ENCODE measurements at regions not wholly inside any gene's neighbourhood (a gene's known extent, or its start where the extent isn't known, plus 50 kb on each side); places are given as distances from the start of the nearest gene placed in this dataset.
"Not testable (repeated sequence)": the region's sequence is repeated elsewhere in the genome, so short reads cannot be mapped to it uniquely, and the experiment has no call there.

DNA sequence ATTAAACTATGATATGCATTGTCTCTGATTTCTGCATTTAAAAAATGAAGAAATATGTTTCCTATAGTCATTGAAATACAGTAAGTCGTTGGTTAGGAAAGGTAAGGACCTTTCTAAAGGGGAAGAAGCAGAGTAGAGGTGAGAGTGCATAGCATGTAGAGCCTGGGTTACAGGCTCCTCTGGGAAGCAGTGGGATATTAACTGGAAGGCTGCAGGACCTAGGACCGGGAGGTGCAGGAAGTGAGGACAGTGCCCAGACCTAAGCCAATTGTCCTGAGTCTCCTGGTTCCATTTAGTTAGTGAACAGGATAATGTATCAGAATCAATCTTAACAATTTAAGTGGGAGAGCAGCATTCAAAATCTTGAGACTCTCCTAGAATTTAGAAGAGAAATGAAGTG, 237.1 kb upstream of the NUDT6 start:
- no peak for DNase-seq (ENCODE audit: low spot score)

DNA sequence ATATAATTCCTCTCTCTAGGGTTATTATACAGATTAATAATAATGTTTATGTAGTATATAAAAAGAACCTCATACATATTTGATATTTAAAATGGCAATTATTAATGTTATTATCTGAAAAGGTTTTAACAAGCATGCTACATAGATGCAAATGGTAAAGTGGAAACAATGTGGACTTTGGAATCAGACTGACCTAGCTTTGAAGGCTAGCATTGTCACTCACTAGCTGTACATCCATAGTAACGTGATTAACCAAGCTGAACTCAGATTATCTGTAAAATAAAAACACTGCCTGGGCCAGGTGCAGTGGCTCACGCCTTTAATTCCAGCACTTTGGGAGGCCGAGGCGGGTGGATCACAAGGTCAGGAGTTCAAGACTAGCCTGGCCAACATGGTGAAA, 233.7 kb upstream of the SPRY1 start:
- no peak for DNase-seq (ENCODE audit: low spot score)

DNA sequence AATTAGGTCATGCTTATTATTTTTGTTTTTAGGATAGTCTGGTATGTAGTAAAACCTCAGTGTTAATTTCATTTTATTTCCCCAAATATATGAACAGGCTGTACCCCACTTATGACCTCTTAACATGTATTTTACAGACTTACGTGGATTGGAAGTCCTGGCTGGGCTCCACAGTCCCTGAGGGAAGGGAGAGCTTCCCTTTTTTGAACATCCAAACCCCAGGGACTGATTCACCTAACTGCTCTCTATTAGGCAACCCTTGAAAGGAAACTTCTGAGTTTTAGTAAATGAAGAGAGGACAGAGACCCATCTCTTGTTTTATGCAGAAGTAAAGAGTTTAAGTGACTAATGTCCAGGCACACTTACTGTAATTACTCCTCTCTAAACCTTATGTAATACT, 233.1 kb upstream of the SPRY1 start:
- DNase-seq (ENCODE audit: low spot score) = no peak

DNA sequence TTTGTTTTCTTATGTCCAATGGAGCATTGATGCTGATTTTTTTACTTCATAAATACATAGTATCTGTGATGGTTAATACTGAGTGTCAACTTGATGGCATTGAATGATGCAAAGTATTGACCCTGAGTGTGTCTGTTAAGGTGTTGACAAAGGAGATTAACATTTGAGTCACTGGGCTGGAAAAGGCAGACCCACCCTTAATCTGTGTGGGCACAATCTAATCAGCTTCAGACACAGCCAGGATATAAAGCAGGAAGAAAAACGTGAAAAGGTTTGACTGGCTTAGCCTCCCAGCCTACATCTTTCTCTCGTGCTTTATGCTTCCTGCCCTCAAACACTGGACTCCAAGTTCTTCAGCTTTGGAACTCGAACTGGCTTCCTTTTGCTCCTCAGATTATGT, 230.6 kb upstream of the SPRY1 start:
- no peak for DNase-seq (ENCODE audit: low spot score)

DNA sequence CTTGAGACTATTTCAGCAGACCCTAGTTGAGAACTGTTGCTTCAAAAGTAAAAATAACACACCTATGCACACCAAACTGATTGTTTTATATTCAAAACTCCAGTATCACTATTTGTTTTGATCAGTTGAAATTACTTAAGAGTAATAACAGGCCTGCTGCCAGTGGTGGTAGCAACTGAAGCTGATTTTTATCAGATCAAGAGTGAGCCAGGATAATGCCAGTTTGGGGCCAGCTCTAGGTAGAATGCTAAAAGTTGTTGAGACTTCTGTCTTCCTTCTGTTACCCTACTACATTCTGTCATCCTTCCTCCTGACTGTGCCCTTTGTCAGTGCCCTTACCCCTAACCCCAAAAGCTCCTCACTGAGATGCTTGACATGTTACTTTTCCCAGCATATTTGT, 228.7 kb upstream of the SPRY1 start:
- no peak for DNase-seq (ENCODE audit: low spot score)

DNA sequence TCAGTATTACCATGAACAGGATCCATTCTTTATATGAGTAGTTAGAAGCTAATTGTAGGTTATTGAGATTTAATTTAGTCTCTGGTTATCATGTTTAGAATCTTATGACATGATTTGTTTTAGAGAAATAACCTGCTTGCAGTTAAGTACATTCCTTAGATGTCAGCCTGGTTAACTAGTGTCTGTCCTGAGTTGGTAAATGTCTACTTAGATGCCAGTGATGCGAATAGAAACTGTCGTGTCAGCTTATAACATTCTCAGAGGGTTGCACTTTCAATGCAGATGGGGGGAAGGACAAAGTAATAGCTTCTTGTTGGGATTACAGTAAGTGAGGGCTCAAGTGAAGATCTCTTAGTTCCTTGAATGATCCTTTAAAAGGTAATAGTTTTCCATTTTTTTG, 227.8 kb upstream of the SPRY1 start:
- DNase-seq (ENCODE audit: low spot score) = no peak

DNA sequence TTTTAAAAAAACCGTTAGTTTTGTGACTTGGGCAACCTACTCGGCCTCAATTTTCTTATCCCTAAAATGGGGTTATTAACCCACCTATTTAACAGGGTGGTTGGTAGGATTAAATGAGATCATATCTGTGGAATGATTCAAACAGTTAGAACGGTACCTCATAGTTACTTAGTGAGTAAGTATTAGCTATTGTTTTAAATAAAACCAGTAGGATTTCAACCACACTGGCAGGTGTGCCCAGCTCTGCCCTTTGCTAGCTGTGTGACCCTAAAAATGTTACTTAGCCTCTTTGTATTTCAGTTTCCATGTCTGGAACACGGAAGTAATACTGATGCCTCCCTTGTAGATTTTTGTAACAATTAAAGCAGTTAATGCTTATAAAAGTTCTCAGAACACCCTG, 225.8 kb upstream of the SPRY1 start:
- no peak for DNase-seq (ENCODE audit: low spot score)

DNA sequence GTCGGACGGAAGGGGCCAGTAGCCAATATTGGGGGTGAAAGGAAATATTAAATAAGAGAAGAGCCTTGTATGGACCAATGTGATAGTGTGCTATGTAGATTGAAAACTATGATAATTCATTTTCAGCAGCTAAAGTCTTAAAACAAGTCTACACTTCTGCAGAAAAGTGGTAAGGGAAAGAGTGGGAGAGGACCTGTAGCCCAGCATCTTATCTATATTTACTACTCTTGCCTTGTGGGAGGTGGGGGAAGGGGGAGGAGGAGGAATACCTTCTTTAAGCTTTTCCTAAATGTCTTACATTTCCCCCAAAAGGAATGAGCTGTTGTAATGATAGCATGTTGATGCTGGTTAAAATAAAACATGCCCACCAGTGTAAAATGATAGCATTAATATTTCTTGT, 220.0 kb upstream of the SPRY1 start:
- no peak for DNase-seq (ENCODE audit: low spot score)

DNA sequence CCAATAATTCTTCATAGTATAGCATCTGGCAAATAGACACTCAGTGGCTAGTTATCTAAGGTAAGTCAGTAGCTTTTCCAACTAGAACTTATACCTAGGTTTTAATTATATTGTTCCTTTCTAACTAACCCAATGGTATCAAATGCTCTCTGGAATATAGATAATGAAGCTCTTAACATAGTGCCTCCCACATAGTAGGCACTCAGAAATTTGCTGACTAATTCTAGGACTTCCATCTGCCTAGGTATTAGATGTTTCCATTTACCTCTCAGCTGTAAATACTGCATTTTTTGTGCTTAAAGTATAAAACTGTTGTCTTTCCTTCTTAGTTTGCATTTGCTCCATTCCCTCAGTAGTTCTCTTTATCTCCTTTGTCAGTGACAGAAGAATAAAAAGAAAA, 214.3 kb upstream of the SPRY1 start:
- DNase-seq (ENCODE audit: low spot score) = no peak

DNA sequence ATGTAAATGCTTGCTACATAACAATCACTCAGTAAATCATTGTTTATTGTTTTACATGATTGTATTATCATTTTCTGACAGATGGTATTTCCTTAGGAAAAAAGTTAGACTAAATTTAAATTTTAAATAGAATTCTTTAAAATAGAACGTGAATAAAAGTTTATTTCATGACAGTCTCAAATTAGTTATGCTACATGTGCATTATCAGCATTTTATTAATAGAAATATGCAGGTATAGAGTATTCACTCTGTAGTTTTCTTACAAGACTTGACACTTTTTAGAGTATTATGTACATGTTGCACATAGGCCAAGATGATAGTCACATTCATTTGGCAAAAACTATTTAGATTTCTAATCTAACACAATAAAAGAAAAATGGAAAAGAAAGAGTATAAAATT, 213.3 kb upstream of the SPRY1 start:
- DNase-seq (ENCODE audit: low spot score) = no peak

DNA sequence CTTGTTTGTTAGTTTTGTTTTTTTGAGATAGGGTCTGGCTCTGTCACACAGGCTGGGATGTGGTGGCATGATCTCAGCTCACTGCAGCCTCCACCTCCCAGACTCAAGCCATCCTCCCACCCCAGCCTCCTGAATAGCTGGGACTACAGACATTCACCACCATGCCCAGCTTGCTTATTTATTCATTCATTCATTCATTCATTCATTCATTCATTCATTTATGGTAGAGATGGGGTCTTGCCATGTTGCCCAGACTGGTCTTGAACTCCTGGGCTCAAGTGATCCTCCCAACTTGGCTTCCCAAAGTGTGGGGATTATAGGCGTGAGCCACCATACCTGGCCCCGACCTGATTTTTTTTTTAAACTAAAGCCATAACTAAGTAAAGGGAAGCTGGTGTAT, 212.8 kb upstream of the SPRY1 start:
- not testable (repeated sequence) for DNase-seq (ENCODE audit: low spot score)

DNA sequence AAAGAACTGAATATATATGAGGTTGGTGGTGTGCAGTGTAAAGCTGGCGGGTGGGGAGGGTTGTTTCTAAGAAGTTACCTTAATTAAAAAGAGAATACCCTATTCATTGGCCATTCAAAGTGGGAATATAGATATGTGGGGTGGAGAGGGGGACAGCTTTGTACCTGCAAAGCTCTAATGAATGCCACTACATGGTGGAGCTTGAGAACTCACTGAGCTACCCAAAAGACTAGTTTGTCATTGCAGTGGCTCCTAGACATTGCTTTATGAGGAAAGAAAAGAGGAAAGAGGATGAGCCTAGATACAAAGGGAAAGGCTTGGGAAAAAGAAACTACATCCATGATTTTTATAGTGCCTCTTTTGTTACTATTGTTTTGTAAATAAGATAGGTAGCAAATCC, 209.9 kb upstream of the SPRY1 start:
- DNase-seq (ENCODE audit: low spot score) = no peak

DNA sequence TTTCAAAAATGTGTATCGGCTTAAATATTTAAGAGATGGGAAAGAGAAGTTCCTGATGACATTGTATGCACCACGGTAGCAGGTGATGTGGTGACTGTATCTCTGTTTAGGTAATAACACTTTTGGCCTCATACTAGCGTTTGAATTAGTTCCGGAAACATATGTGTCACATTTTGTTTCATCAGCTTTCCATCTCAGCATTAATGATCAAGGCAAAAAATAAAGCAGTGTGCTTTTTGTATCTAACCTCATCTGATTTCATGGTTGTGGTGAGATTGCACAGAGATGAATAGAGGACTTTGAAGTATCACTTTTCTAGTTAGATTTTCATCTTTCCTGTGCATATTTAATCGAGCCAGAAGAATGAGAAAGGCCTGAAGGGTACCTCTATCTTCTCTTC, 206.4 kb upstream of the SPRY1 start:
- peak; percentile 13 for DNase-seq (ENCODE audit: low spot score)

DNA sequence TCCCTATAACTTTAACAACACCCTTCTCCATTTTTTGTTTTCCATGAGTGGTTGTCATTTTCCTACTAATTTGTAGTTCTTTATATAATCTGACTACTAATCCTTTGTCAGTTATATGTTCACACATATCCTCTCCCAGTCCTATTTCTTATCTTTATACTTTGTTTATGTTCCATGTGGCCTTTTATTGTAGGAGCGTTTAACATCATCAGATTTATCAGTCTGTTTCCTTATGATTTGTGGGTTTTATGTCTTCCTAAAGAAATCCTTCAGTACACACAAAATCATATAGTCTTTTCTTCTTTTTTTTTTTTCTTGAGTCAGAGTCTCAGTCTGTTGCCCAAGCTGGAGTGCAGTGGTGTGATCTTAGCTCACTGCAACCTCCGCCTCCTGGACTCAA, 204.9 kb upstream of the SPRY1 start:
- no peak for DNase-seq (ENCODE audit: low spot score)

DNA sequence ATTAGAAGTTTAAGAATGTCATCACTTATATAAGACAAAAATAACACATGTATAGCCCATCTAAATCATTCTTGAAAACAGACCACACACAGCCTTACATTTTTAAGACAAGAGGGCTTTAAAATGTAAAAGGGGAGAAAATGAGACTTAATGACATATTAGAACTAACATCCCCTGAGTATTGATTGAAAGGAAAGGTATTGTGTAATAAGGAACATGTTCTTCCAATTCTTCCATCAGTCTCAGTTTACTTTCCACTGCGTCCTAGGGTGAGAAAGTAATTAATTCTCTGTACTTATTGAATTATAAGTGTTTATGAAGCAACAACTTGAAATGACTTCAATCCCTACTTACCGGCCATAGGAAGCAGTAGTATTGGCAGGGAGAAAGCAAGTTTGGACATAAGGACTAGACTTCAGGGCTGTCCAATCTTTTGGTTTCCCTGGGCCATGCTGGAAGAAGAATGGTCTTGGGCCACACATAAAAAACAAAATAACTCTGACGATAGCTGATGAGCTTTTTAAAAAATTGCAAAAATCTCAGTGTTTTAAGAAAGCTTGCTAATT, 202.7 kb upstream of the SPRY1 start:
- no peak for DNase-seq (ENCODE audit: low spot score)

DNA sequence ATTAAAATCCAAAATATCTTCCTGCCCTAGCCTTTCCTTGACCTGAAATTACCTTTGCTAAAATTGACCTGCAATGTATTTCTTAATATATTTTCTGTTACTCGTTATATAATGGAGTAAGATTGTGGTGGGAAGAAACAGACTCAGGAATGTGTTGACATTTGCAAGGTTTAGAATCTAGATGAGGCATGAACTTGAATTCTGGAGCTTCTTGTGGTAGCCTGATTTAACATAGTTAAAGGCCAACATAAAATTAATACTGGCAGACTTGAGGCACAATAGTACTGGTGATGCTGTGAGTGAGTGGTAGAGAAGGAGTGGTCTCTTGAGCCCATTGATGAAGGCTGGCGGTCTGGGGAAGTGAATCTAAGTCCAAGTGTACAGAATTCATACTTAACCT, 197.9 kb upstream of the SPRY1 start:
- no peak for DNase-seq (ENCODE audit: low spot score)

DNA sequence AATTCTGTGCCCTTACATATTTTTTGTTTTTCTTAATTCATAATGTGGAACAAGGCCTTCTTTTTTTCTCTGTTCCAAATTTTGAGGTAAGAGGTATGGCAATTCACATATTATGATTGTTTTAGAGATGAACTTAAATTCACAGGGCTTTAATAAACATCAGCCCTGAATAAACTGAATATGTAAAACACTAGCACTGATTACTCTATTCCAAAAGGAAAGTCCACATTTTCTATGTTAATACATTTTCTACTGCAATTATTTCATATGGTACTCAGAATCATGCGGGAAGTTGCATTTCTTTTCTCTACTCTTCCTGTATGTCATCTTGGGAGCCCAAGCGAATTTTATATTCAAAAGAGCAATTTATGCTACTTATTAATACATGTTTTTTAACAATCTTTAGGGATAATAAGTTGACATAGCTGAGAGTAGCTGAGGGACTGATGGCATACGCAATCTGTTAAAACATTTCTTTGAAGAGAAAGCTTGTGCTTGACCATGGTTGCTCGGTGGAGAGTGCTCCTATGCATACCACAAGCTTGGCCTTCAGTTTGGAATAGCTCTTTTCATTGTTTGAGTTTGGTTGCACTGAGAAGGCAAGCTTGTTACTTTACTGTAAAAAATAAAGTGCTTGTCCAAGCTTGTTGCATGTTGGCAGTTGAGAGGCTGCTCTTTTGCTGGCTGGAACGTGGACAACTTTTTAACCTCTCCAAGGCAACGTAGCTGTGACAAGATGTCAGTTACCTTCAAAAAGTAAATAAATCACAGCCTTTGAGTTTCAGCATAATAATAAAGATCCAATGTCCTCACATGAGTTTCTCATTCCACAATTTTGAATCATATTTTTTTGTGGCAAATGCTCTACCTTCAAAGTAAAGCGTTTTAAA, 196.3 kb upstream of the SPRY1 start:
- no peak for DNase-seq (ENCODE audit: low spot score)

DNA sequence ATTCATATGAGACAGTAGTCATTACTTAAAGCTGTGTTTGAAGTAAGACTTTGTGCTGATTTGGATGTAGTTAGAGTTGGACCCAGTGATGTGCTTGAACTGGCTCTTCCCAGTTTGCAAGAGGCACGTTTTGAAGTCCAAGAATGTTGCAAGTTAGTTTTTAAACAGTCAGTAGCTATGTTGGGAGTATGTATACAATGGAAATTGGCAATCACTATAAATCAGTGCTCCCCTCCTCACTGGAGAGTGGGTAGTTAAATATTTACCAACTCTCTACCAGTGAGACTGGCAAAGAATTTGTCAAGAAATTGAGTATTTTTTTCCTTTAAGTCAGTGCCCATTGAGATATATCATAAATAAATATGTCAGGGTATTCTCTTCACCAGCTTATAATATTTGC, 191.9 kb upstream of the SPRY1 start:
- DNase-seq (ENCODE audit: low spot score) = no peak

DNA sequence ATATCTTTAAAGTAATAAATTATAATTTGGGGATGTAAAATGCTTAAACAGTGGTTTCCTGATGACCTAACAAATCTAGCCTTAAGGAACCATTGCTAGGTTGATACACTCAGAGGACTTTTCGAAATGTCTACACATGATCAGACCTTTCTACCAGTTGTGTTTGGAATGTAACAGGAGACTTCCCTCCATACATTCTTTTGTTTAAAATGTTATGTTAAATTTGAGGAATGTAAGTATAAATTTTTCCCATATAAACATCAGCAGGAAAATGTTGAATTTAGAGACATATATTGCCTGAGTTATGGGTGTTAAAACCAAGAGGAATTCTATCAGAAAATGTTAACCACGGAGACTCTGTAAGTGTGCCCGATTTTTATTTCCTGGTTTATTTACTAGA, 190.6 kb upstream of the SPRY1 start:
- no peak for DNase-seq (ENCODE audit: low spot score)

DNA sequence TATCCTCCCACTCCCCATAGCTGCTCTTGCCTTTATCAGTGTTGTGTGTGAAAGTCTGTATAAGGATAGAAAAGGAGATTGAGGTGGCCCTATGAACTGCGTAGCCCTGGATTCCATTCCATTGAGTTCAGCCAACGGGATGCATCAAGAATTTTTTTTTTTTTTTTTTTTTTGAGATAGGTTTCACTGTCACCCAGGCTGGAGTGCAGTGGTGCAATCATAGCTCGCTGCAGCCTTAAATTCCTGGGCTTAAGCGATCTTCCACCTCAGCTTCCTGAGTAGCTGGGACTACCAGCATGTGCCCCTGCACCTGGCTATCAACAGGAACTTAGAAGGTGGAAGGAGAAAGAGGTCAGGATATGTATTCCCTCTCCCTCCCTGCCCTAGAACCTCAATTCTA, 187.2 kb upstream of the SPRY1 start:
- DNase-seq (ENCODE audit: low spot score) = no peak

DNA sequence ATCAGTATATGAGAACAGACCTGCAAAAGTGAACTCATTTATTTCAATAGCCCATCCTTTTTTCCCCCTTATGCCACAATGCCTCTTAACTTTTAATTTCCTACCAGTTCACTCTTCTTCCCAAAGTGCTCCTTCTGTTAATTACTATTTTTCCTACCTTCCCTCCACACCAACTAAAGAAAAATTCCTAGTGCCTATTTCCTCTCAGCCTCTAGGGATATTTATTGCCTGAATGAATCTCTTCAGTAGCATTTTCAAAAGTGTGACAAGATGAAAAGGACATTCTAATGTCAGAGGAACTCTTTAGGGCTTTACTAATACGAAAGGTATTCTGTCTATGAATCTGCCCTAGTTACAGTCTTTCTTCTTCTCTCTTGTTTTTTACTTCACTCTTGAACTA, 181.1 kb upstream of the SPRY1 start:
- DNase-seq (ENCODE audit: low spot score) = peak; percentile 30

DNA sequence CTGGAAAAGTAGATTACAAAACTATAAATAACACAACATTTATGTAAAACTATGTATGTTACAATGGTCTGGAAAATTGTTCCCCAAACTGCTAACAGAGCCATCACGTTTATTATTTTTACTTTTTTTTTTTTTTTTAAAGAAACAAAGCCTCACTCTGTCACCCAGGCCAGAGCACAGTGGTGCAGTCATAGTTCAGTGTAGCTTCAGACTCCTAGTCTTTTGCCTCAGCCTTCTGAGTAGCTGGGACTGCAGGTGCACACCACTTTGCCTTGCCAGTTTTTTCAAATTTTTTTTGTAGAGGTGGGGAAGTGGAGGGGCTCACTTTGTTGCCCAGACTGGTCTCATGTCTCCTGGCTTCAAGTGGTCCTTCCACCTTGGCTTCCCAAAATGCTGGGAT, 180.1 kb upstream of the SPRY1 start:
- no peak for DNase-seq (ENCODE audit: low spot score)

DNA sequence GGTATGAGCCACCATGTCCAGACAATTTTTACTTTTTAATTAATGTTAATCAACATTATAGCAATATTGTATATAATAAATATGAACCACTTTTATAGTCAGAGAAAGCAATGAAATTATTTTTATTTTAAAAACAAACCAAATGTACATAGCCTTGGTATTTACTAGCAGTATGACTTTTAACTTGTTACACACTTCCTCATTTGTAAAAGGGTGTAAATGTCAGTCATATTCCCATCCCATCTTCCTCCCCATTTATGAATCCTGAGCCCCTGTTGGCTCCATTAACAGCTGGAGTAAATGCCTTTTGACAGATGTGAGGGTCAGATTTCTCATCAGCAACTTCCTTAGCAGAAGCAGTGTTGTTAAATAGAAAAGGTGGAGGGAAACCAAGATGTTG, 179.6 kb upstream of the SPRY1 start:
- DNase-seq (ENCODE audit: low spot score) = no peak

DNA sequence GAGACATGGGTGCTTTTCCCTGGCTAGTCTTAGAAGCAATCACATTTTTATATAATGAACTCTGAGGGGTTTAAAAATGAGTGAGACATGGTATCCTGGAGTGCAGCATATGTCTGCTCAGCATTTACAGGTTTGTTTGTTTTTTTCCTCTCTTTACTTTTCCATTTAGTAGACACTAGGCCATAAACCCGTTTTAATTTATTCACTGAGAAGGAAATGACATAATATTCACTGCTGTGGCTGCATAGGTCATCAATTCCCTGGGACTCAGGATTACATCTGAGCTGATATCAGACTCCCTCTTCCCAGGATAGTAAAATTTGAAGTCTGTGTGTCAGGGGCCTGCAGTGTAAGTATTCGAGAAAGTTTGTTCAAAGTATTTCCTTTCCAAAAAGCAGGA, 178.9 kb upstream of the SPRY1 start:
- DNase-seq (ENCODE audit: low spot score) = no peak
